Nephron (organoid): ENCODE measurements at regions not wholly inside any gene's neighbourhood (a gene's known extent, or its start where the extent isn't known, plus 50 kb on each side); places are given as distances from the start of the nearest gene placed in this dataset.

Experiments used
- H3K27ac Mint-ChIP-seq, 3 experiments: 2 replicates each; pipeline ENCODE4 v1.8.0; 2020; ENCODE audit warnings: mixed read lengths in 3 of 3, mild to moderate bottlenecking in 2 of 3, moderate library complexity in 1 of 3
- H3K27me3 Mint-ChIP-seq: 2 replicates; pipeline ENCODE4 v1.8.0; 2021; ENCODE audit warnings: low read depth, mild to moderate bottlenecking, moderate library complexity, mixed read lengths
- H3K36me3 Mint-ChIP-seq: 2 replicates; pipeline ENCODE4 v1.8.0; 2020; ENCODE audit warnings: low read depth, mixed read lengths
- H3K4me1 Mint-ChIP-seq: 2 replicates; pipeline ENCODE4 v1.8.0; 2020; ENCODE audit warnings: mixed read lengths
- H3K4me3 Mint-ChIP-seq, 3 experiments: 2 replicates each; pipeline ENCODE4 v1.8.0; 2020; ENCODE audit warnings: mild to moderate bottlenecking in 3 of 3, mixed read lengths in 3 of 3, moderate library complexity in 2 of 3
- H3K9me3 Mint-ChIP-seq: 2 replicates; pipeline ENCODE4 v1.8.0; 2020; ENCODE audit warnings: mixed read lengths
- TF ChIP-seq, protein P1 (sequence below), 3 experiments: fragments of 200-600 bp; sonication (generic); IDR thresholded peaks; one replicate each; pipeline ENCODE4 v1.5.0; 2021; ENCODE audit warnings: antibody characterized with exemption in 3 of 3; ENCODE audit not compliant: unreplicated experiment in 3 of 3

DNA sequence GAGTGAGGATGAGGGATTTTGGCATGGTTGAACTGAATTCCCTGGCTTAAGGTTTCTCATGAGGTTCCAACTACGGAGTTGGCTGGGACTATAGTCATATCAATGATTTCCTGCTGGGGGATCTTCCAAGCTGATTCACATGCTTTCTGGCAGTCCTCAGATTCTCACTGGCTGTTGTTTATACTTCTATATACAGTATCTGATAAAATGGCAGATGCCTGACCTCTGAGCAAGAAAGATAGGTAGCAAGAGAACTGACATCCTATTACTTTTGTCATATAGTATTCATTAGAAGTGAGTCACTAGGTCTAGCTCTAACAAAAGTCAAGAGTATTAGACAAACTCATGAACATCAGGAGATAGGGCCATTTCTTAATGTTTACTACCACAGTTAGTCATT is 440.9 kb upstream of the EDIL3 start:
- no peaks in the 10 kb centered on the region for H3K36me3 Mint-ChIP-seq
- peaks cover 5% of the 10 kb centered on the region for H3K9me3 Mint-ChIP-seq
- H3K4me1 Mint-ChIP-seq = no peaks in the 10 kb centered on the region
- no peak overlapping the region for H3K4me3 Mint-ChIP-seq
- H3K27me3 Mint-ChIP-seq = no peaks in the 10 kb centered on the region
- TF ChIP-seq, protein P1, sequence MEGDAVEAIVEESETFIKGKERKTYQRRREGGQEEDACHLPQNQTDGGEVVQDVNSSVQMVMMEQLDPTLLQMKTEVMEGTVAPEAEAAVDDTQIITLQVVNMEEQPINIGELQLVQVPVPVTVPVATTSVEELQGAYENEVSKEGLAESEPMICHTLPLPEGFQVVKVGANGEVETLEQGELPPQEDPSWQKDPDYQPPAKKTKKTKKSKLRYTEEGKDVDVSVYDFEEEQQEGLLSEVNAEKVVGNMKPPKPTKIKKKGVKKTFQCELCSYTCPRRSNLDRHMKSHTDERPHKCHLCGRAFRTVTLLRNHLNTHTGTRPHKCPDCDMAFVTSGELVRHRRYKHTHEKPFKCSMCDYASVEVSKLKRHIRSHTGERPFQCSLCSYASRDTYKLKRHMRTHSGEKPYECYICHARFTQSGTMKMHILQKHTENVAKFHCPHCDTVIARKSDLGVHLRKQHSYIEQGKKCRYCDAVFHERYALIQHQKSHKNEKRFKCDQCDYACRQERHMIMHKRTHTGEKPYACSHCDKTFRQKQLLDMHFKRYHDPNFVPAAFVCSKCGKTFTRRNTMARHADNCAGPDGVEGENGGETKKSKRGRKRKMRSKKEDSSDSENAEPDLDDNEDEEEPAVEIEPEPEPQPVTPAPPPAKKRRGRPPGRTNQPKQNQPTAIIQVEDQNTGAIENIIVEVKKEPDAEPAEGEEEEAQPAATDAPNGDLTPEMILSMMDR (IDR thresholded peaks at IDR 0.05; ENCODE audit: unreplicated experiment in 3 of 3) = no peak
- no peak overlapping the region for H3K27ac Mint-ChIP-seq

DNA sequence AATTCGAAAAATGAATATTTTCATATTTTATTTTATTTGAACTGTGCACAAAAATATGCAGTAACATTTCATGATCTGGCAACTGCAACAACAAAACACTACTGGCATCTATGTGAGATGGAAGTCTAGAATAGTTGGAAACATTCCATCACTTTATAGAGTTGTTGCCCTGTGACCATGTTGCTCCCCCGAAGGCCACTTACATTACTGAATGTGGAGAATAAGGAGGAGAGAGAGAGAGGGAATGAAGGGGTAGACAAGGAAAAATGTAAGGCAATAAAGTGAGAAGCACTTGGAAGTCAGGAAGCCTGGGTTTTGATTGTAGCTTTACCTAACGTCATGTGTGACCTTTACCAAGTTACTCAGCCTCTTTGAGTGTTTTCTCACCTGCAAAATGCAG is 437.2 kb upstream of the EDIL3 start:
- TF ChIP-seq, protein P1 (IDR thresholded peaks at IDR 0.05; ENCODE audit: unreplicated experiment in 3 of 3) = no peak
- Mint-ChIP-seq H3K4me1 (no peaks in the 10 kb centered on the region), H3K27me3 (no peaks in the 10 kb centered on the region), H3K4me3 (no peak overlapping the region), H3K9me3 (no peaks in the 10 kb centered on the region), H3K27ac (no peak overlapping the region), H3K36me3 (no peaks in the 10 kb centered on the region)

DNA sequence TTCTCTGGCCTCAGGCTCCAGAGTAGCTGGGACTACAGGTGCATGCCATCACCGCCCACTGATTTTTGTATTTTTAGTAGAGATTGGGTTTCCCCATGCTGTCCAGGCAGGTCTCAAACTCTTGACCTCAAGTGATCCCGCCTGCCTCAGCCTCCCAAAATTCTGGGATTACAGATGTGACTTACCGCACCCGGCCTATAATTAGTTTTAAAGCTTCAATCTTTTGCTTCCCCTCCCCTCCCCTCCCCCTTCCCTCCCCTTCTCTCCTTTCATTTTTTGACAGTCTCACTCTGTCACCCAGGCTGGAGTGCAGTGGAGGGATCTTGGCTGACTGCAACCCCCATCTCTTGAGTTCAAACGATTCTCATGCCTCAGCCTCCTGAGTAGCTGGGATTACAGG is 433.3 kb upstream of the EDIL3 start:
- Mint-ChIP-seq H3K9me3 (no peaks in the 10 kb centered on the region), H3K27ac (no peak overlapping the region), H3K36me3 (no peaks in the 10 kb centered on the region), H3K27me3 (no peaks in the 10 kb centered on the region), H3K4me3 (no peak overlapping the region), H3K4me1 (no peaks in the 10 kb centered on the region)
- TF ChIP-seq, protein P1 (IDR thresholded peaks at IDR 0.05; ENCODE audit: unreplicated experiment in 3 of 3) = no peak

DNA sequence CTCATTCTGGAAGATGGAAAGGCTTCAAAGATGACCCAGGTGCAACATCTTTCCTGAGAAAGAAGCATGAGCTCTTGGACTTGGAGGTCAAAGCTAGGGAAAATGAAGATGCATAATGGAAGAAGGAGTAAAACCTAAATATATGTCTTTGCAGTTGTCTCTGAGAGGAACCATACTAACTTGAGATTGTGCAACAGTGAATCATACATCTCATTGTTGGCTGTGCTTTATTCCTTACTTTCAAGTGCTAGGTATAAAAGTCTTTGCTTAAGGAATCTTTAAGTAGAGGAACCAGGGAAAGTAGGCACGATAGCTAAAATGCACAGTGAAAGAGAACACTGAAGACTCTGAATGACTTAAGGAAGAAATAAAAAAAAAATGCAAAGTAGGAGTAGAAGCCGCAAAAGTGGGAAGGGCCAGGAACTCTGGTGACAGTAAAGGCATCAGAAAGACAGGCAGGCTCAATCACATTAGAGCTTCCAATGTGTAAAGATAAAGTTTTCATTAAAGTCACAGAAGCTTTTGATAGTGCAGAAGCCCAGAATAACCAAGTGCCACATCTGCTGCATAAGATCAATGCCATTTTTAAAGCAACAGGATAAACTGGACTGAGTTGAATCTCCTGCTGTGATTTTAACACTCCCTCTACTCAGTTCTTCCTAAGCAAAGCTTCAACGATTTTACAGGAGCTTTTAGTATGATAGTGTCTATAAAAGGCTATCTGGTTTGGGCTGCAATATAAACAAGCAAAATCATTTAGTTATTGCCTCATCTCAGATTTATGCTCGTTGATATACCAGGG is 432.3 kb upstream of the EDIL3 start:
- H3K27me3 Mint-ChIP-seq = no peaks in the 10 kb centered on the region
- TF ChIP-seq, protein P1 (IDR thresholded peaks at IDR 0.05; ENCODE audit: unreplicated experiment in 3 of 3) = no peak
- no peaks in the 10 kb centered on the region for H3K4me1 Mint-ChIP-seq

DNA sequence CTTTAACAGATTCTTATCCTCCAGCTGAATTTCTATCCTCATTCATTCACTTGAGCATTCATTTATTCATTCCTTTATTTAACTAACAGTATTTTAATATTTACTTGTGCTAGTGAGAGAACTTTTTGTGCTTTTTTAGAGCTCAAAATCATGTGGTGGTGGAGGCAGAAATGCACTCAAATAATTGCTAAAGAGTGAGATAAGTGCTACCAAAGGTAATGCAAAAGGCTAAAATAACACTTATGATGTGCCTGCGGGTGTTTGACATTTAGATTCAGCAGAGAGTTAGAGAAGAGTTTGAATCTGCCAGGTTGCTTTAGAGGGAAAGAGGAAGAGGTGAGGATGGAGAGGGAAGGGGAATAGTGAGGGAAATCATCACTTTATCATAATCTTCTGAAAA is 431.5 kb upstream of the EDIL3 start:
- Mint-ChIP-seq H3K4me1 (no peaks in the 10 kb centered on the region), H3K27ac (no peak overlapping the region), H3K27me3 (no peaks in the 10 kb centered on the region), H3K36me3 (no peaks in the 10 kb centered on the region), H3K4me3 (no peak overlapping the region), H3K9me3 (no peaks in the 10 kb centered on the region)
- TF ChIP-seq, protein P1 (IDR thresholded peaks at IDR 0.05; ENCODE audit: unreplicated experiment in 3 of 3) = no peak

More for the DNA sequence above, 432.3 kb upstream of the EDIL3 start:
- Mint-ChIP-seq H3K4me3 (no peak overlapping the region), H3K27ac (no peak overlapping the region), H3K36me3 (no peaks in the 10 kb centered on the region), H3K9me3 (no peaks in the 10 kb centered on the region)

DNA sequence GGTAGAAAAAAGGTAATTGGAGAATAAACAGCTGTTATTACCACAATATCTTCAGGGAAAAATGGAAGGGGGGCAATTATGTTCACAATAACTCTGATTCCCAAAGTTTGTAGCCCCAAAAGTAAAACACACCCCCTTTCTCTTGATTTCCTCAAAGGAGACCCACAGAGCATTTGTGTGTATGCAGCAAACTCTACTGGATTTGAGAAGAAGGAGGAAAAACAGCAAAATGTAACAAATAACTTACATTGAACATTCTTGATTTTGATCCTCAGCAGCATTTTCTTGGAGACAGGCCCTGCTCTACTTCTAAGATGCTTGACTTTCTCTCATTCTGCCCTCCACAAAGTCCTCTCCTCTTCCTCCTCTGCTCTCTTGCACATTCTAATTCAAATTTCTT is 420.8 kb upstream of the EDIL3 start:
- no peaks in the 10 kb centered on the region for H3K9me3 Mint-ChIP-seq
- no peaks in the 10 kb centered on the region for H3K4me1 Mint-ChIP-seq

More for the DNA sequence above, 420.8 kb upstream of the EDIL3 start:
- no peak overlapping the region for H3K4me3 Mint-ChIP-seq
- H3K36me3 Mint-ChIP-seq = no peaks in the 10 kb centered on the region
- H3K27me3 Mint-ChIP-seq = no peaks in the 10 kb centered on the region
- H3K27ac Mint-ChIP-seq = no peak overlapping the region
- TF ChIP-seq, protein P1 (IDR thresholded peaks at IDR 0.05; ENCODE audit: unreplicated experiment in 3 of 3) = no peak
